Umbilical cord (tissue), 1 donor: ENCODE measurements at regions not wholly inside any gene's neighbourhood (a gene's known extent, or its start where the extent isn't known, plus 50 kb on each side); places are given as distances from the start of the nearest gene placed in this dataset.
A peak's percentile ranks its signal among the peaks of the same experiment; 100 is the strongest.
"Not testable (repeated sequence)": the region's sequence is repeated elsewhere in the genome, so short reads cannot be mapped to it uniquely, and the experiment has no call there.

Source experiments
- DNase-seq: peaks from one replicate; pipeline ENCODE4 v3.0.0-alpha.2; 2015; ENCODE audit warnings: low spot score

GRCh38 chr10:36496758-36497157 lies 628.6 kb upstream of the ANKRD30A start:
- no peak for DNase-seq

GRCh38 chr10:36494371-36494770 lies 631.0 kb upstream of the ANKRD30A start:
- peak; percentile 95 for DNase-seq

GRCh38 chr10:36493516-36493880 lies 631.9 kb upstream of the ANKRD30A start:
- peak; percentile 12 for DNase-seq

- peak; percentile 12 for DNase-seq
These were observed 632.5 kb upstream of the ANKRD30A start for GRCh38 chr10:36492590-36493515.

- DNase-seq: no peak
These were observed 633.5 kb upstream of the ANKRD30A start for GRCh38 chr10:36491926-36492325.

- DNase-seq: peak; percentile 60
These were observed 635.7 kb upstream of the ANKRD30A start for GRCh38 chr10:36489611-36490228.

- no peak for DNase-seq
These were observed 636.2 kb upstream of the ANKRD30A start for GRCh38 chr10:36489181-36489580.

GRCh38 chr10:36488579-36488978 lies 636.8 kb upstream of the ANKRD30A start:
- DNase-seq: no peak

GRCh38 chr10:36479073-36479472 lies 646.3 kb upstream of the ANKRD30A start:
- no peak for DNase-seq

GRCh38 chr10:36476399-36476798 lies 649.0 kb upstream of the ANKRD30A start:
- no peak for DNase-seq

- DNase-seq: no peak
These were observed 649.7 kb upstream of the ANKRD30A start for GRCh38 chr10:36475746-36476145.

- DNase-seq: no peak
These were observed 650.9 kb upstream of the ANKRD30A start for GRCh38 chr10:36474456-36474855.

- DNase-seq: no peak
These were observed 652.3 kb upstream of the ANKRD30A start for GRCh38 chr10:36473122-36473521.

- no peak for DNase-seq
These were observed 655.8 kb upstream of the ANKRD30A start for GRCh38 chr10:36469585-36469984.

GRCh38 chr10:36468620-36469019 lies 656.8 kb upstream of the ANKRD30A start:
- no peak for DNase-seq

GRCh38 chr10:36465604-36466379 lies 659.6 kb upstream of the ANKRD30A start:
- no peak for DNase-seq

- peak; percentile 22 for DNase-seq
These were observed 661.1 kb upstream of the ANKRD30A start for GRCh38 chr10:36464291-36464690.

- no peak for DNase-seq
These were observed 662.0 kb upstream of the ANKRD30A start for GRCh38 chr10:36463390-36463789.

- no peak for DNase-seq
These were observed 663.2 kb upstream of the ANKRD30A start for GRCh38 chr10:36462194-36462593.

- DNase-seq: not testable (repeated sequence)
These were observed 667.0 kb upstream of the ANKRD30A start for GRCh38 chr10:36458437-36458836.

- no peak for DNase-seq
These were observed 667.6 kb upstream of the ANKRD30A start for GRCh38 chr10:36457751-36458150.

GRCh38 chr10:36455526-36456133 lies 669.8 kb upstream of the ANKRD30A start:
- DNase-seq: peak; percentile 7
